HG02610 (cell line): ENCODE measurements at regions not wholly inside any gene's neighbourhood (a gene's known extent, or its start where the extent isn't known, plus 50 kb on each side); places are given as distances from the start of the nearest gene placed in this dataset.
"Not testable (repeated sequence)": the region's sequence is repeated elsewhere in the genome, so short reads cannot be mapped to it uniquely, and the experiment has no call there.

ENCODE experiments used
- ATAC-seq: cut with Tn5 transposase; IDR thresholded peaks from one replicate; pipeline ENCODE4 v1.9.1; 2021; ENCODE audit warnings: mild to moderate bottlenecking, moderate library complexity; ENCODE audit not compliant: unreplicated experiment

- no peak for ATAC-seq
These were observed 115.3 kb upstream of the TANK start for GRCh38 chr2:161044921-161045320.

- ATAC-seq: no peak
These were observed 114.5 kb upstream of the TANK start for GRCh38 chr2:161045726-161046125.

GRCh38 chr2:161046876-161047275, 113.4 kb upstream of the TANK start:
- ATAC-seq: no peak

GRCh38 chr2:161048317-161048716, 111.9 kb upstream of the TANK start:
- ATAC-seq: no peak

- no peak for ATAC-seq
These were observed 110.7 kb upstream of the TANK start for GRCh38 chr2:161049559-161049958.

GRCh38 chr2:161052214-161052613, 108.0 kb upstream of the TANK start:
- ATAC-seq: no peak

- no peak for ATAC-seq
These were observed 104.9 kb upstream of the TANK start for GRCh38 chr2:161055289-161055688.

- ATAC-seq: no peak
These were observed 100.8 kb upstream of the TANK start for GRCh38 chr2:161059388-161059787.

- ATAC-seq: no peak
These were observed 98.4 kb upstream of the TANK start for GRCh38 chr2:161061786-161062185.

- peak; percentile 88 for ATAC-seq
These were observed 96.9 kb upstream of the TANK start for GRCh38 chr2:161063157-161063945.

- peak; percentile 27 for ATAC-seq
These were observed 96.3 kb upstream of the TANK start for GRCh38 chr2:161063946-161064306.

- ATAC-seq: no peak
These were observed 92.3 kb upstream of the TANK start for GRCh38 chr2:161067846-161068350.

GRCh38 chr2:161068670-161069069, 91.6 kb upstream of the TANK start:
- ATAC-seq: no peak

GRCh38 chr2:161070693-161071479, 89.3 kb upstream of the TANK start:
- ATAC-seq: no peak

- not testable (repeated sequence) for ATAC-seq
These were observed 87.8 kb upstream of the TANK start for GRCh38 chr2:161072436-161072835.

- no peak for ATAC-seq
These were observed 84.5 kb upstream of the TANK start for GRCh38 chr2:161075701-161076100.

- ATAC-seq: no peak
These were observed 83.3 kb upstream of the TANK start for GRCh38 chr2:161076936-161077335.

- peak; percentile 92 for ATAC-seq
These were observed 82.6 kb upstream of the TANK start for GRCh38 chr2:161077367-161078210.

- no peak for ATAC-seq
These were observed 82.1 kb upstream of the TANK start for GRCh38 chr2:161078211-161078539.

- no peak for ATAC-seq
These were observed 75.1 kb upstream of the TANK start for GRCh38 chr2:161085149-161085548.

- ATAC-seq: peak; percentile 95
These were observed 71.4 kb upstream of the TANK start for GRCh38 chr2:161088658-161089350.
